ENCODE measurements at regions not wholly inside any gene's neighbourhood (a gene's known extent, or its start where the extent isn't known, plus 50 kb on each side); places are given as distances from the start of the nearest gene placed in this dataset.

- BruUV-seq (replicated peaks): no TSS peak
- Histone ChIP-seq H2AFZ (ENCODE audit: control insufficient read depth, low read depth, low read length) (no peak overlapping the region), H3K4me2 (ENCODE audit: control insufficient read depth, insufficient read depth) (no peak overlapping the region), H3K9me3 (replicated peaks; ENCODE audit: control insufficient read depth, insufficient read depth, low read length) (no peaks in the 10 kb centered on the region), H3K27ac (ENCODE audit: control insufficient read depth, insufficient read depth) (no peak overlapping the region), H3K4me3 (no peak overlapping the region), H3K36me3 (ENCODE audit: control insufficient read depth in 2 of 2, insufficient read depth in 2 of 2, low read length in 1 of 2) (no peaks in the 10 kb centered on the region), H4K20me1 (ENCODE audit: control insufficient read depth, insufficient read depth) (no peaks in the 10 kb centered on the region), H3K79me2 (ENCODE audit: control insufficient read depth, insufficient read depth, low read length) (no peaks in the 10 kb centered on the region), H3K4me1 (ENCODE audit: control insufficient read depth, insufficient read depth, low read length) (no peaks in the 10 kb centered on the region), H3K9ac (ENCODE audit: control insufficient read depth, insufficient read depth, low read length) (no peak overlapping the region), H3K27me3 (replicated peaks in 1 of 2; ENCODE audit: control insufficient read depth in 2 of 2, insufficient read depth in 2 of 2, low read length in 1 of 2) (no peaks in the 10 kb centered on the region)
- CTCF ChIA-PET: no interaction called here
- POLR2A ChIA-PET: no interaction called here
- RAD21 ChIA-PET (ENCODE audit: unreplicated experiment): no interaction called here
- DNase-seq (ENCODE audit: low read depth, low spot score) (no peak), ATAC-seq (no peak), FAIRE-seq (no peak)
- TF ChIP-seq EP300 (IDR thresholded peaks at IDR 0.05; ENCODE audit: borderline replicate concordance in 1 of 2, control insufficient read depth in 1 of 2, low read depth in 2 of 2, low read length in 2 of 2): no peak
- no peak for TF ChIP-seq LARP7 (IDR thresholded peaks at IDR 0.05)
- TF ChIP-seq BMI1 (IDR thresholded peaks at IDR 0.05; ENCODE audit: borderline replicate concordance): no peak
- no peak for TF ChIP-seq FOXK2 (IDR thresholded peaks at IDR 0.05)
- no peak for TF ChIP-seq TCF7 (IDR thresholded peaks at IDR 0.05; ENCODE audit: borderline replicate concordance)
- no peak for TF ChIP-seq BHLHE40 (IDR thresholded peaks at IDR 0.05; ENCODE audit: borderline replicate concordance in 1 of 2, low read depth in 2 of 2, low read length in 1 of 2)
- no peak for TF ChIP-seq NFXL1 (IDR thresholded peaks at IDR 0.05; ENCODE audit: borderline replicate concordance)
- TF ChIP-seq SP1 (IDR thresholded peaks at IDR 0.05; ENCODE audit: low read depth, low read length): no peak
- no peak for TF ChIP-seq CHD1 (IDR thresholded peaks at IDR 0.05; ENCODE audit: low read depth, low read length)
- no peak for TF ChIP-seq CTCF (IDR thresholded peaks at IDR 0.05 in 2 of 3, conservative IDR thresholded peaks at IDR 0.05 in 1 of 3; ENCODE audit: control insufficient read depth in 2 of 3, extremely low read depth in 1 of 3, insufficient read depth in 1 of 3, low read depth in 3 of 3, low read length in 3 of 3)
- no peak for TF ChIP-seq CREM (IDR thresholded peaks at IDR 0.05; ENCODE audit: low read depth)
- TF ChIP-seq PKNOX1 (IDR thresholded peaks at IDR 0.05): no peak
- TF ChIP-seq CEBPB (IDR thresholded peaks at IDR 0.05; ENCODE audit: borderline replicate concordance in 1 of 2, low read depth in 2 of 2, low read length in 2 of 2): no peak
- no peak for TF ChIP-seq FOS (IDR thresholded peaks at IDR 0.05; ENCODE audit: borderline replicate concordance, extremely low read depth, insufficient read length)
- TF ChIP-seq ELK1 (IDR thresholded peaks at IDR 0.05; ENCODE audit: low read depth, low read length): no peak
- TF ChIP-seq ZBTB33 (IDR thresholded peaks at IDR 0.05): no peak
- TF ChIP-seq ZNF622 (IDR thresholded peaks at IDR 0.05): no peak
- TF ChIP-seq EED (IDR thresholded peaks at IDR 0.05; ENCODE audit: low read depth): no peak
- TF ChIP-seq PAX8 (IDR thresholded peaks at IDR 0.05): no peak
- SMC1A ChIA-PET (ENCODE audit: uncharacterized antibody, unreplicated experiment): interaction anchor here (0.5 to 1.2 kb wide), 2 partner anchors 12 to 315 kb away, joined by 3 to 4 read pairs; no protein-coding TSS in a partner anchor
- intact Hi-C loops (cut with micrococcal nuclease; ENCODE audit: unreplicated experiment) (no loop called here), in situ Hi-C loops (cut with MboI) (no loop called here)
- WGBS (ENCODE audit: insufficient coverage, insufficient replicate concordance, low lambda C conversion rate, missing lambda C conversion rate): 36% methylated on average over 1 of the region's 1 CpG
These were observed 290.2 kb upstream of the CNR1 start for GRCh38 chr6:88456221-88456859.
